HS-27A (cell line): ENCODE measurements at regions not wholly inside any gene's neighbourhood (a gene's known extent, or its start where the extent isn't known, plus 50 kb on each side); places are given as distances from the start of the nearest gene placed in this dataset.
A peak's percentile ranks its signal among the peaks of the same experiment; 100 is the strongest.

Source experiments
- DNase-seq: peaks from one replicate; pipeline ENCODE4 v3.0.0-alpha.2; 2012; ENCODE audit warnings: low read depth, missing footprints

DNA sequence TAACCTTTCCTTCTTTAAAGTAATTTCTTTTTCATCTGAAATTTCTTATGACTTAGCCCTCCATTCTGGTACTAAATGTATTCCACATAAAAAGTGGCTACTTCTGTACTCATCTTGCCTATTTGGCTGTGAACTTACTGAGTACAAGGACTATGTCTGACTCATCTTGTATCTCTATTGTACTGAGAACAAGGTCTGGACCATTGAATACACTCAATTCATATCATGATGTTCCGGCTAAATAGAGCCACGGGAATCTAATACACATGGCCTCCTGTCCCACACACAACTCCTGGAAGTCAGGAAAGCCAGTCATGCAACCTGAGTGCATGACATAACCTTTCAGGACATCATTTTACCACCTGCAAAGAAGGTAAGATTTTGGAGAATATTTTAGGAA lies 203.9 kb downstream of the PLK2 start:
- DNase-seq: no peak

DNA sequence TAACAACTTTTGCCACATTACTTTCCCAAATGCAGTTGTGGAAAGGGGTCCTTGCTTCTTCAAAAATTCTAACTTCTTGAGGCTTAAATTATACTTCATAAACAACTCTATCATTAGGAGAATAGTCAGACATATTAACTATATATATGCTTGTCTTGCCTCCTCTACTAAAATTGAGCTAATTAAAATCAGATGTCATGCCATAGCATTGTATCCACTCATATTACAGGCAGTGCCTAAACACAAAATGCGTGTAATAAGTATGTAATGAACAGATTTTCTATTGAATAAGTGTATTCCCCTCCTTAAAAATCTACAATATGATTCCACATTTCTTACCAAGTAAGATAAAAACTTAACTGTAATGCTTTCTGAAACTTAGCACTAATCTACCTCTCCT lies 204.5 kb downstream of the PLK2 start:
- DNase-seq: no peak

DNA sequence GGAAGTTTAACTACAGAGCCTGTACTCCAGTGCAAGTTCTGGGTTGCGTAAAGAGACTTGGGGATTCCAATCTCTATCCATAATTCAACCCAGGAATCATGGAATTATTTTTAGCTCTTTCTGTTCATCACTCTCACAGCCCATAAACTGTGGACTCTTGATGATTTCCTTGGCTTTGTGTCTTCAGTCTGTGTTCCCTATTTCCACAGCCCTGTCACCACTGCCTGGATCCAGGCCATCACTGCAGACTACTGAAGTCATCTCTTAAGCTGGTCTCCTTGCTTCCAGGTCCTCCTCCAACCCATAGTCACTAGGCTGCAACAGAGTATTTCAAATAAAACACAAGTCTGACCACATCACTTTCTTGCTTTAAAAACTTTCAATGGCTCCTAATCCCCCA lies 211.7 kb downstream of the PLK2 start:
- no peak for DNase-seq

DNA sequence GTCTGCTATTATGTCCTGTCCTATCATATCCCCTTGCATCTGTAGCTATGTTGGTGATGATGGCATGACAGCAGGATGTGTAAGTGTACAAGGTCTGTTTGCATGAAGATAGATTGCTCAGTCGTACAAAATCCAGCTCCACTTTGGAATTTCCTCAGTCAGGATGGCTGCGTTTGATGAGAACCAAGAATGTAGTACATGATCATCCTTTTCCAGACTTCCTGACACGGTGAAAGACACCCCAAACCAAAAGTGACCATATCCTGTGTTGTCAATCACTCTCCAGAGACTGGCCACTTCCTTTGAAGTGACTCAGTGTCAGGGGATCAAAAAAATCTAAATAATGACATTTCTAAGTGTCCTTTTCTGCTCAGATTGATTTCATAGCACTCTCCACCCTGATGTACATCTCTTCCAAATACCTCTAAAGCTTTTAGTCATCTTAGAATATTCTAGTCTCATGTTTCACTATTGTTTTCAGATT lies 213.4 kb downstream of the PLK2 start:
- DNase-seq: no peak

DNA sequence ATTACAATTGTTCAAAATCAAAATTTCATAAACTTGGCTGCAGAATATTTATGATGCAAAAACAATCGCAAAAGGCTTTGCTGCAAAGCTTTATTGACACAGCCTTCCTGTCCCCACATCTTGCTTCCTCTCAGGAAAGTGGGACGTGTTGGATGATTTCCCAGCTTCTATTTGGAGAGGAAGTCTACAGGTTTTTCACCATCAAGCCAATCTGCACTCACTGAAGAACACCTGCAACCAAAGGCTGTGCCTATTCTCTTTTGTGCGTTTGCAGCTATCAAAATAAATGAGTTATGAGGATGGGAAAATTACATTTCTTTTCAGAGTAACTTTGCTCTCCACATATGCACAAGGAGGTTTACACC lies 214.4 kb downstream of the PLK2 start:
- DNase-seq: no peak

DNA sequence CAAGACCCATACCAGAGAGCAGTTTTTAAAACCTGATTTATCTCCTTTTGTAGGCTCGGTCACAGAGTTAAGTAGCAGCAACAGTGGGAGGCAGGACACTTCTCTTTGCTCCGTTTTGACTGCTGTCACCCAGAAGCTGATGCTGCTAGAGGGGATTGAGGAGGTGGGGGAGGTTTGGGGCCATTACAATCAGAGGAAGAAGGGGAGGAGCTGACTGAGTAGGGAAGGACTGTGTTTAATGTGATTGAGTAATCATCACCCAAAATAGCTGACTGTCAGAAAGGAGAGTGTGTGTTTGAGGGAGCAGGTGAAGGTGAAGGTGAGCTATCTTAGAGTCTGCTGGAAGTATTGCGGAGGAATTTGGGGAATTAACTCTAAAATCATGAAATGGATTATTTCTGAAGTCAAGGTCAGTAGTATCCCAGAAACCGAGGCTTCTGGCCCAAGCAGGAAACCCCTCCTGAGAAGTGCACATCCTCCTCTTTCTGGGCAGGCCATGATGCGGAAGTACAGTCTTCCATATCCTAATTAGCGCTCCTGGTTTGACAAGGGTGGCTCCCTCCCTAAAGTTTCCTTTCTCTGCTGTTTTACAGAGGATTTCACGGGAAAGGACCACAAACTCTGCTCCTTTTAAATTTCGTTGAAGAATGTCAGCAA lies 214.9 kb downstream of the PLK2 start:
- no peak for DNase-seq

DNA sequence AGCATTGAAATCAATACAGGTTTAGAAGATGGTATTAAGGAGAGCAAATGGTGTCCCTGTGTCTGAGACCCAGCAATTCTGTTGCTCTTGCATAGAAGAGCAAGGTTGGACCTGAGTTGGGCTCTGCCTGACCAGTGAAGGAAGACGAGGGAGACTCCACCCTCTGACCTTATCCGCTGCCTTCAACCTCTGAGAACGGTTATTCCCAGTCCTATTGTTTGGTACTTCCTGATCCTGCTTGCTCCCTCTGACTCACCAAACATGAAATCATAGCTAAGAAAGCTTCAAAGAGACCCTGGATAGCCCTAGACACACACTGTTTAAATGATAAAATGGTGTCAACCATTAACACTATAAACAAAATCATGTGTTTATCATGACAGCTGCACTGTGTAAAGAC lies 218.5 kb downstream of the PLK2 start:
- DNase-seq: no peak

DNA sequence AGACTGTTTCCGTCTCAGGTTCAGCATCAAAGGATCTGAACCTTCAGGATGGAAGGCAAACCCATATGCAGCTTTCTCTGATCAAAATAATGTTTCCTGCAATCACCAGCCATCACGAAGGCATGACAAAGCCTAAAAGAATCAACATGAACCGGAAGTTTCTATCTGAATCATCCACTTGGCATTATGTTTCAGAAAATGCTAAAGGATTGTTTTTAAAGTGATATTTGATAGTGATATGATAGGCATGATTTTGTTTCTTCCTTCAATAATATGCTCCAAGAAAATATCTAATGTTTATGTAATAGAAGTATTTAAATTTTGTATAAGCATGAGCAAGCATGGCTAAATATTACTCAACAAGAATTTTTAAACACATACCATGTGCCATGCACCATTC lies 219.6 kb downstream of the PLK2 start:
- DNase-seq: peak; percentile 51

DNA sequence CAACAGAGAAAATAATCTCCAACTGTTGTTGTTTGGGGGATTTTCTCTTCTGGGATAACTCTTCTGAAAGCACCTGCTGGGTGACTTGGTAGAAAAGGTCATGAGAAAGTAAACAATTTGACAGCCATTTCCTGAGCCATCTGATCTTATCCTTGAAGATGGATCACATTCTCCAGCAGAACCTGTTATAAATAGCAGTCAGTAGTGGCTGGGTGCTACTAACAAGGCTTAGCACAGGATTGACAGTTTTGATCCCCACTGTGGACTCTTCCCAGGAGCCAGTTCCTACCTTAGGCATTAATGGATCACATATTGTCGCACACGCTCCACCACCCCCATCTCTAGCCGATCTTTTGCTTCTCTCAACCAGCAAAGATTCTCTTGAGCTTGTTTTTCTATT lies 220.2 kb downstream of the PLK2 start:
- DNase-seq: no peak

DNA sequence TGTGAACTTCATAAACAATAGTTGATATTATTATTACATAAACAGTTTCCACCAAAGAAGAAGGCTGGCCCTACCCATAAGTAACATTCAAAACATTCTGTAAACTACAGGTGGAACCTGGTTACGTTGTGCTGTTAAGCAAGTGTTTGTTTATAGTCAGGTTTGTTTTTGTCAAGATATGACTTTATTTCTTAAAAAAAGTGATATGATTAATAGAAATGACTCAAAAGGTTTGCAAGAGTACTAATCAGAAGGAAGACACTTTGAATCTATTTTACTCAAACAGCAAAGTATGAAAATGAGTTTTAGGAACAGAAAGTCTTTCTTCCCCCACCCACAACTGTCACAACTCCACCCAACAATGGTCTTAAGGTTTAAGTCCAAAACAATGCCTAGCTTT lies 220.8 kb downstream of the PLK2 start:
- DNase-seq: no peak

DNA sequence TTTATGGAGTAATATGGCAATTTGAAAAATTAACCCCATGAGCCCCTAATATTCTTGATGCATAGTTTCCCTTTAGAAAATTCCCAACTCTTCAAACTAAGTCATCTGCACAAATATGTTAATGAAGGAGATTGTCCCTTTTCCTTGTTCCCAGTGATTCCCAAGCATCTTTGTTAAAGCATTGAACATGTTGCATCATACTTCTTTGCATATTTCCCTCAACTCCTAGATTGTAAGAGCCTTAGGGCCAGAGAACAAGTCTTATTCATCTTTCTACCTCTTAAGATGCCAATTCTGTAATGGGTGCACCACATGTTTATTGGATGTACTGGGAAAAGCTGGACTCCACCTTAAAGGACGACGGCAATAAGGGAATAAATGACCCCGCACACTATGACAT lies 223.4 kb downstream of the PLK2 start:
- no peak for DNase-seq

DNA sequence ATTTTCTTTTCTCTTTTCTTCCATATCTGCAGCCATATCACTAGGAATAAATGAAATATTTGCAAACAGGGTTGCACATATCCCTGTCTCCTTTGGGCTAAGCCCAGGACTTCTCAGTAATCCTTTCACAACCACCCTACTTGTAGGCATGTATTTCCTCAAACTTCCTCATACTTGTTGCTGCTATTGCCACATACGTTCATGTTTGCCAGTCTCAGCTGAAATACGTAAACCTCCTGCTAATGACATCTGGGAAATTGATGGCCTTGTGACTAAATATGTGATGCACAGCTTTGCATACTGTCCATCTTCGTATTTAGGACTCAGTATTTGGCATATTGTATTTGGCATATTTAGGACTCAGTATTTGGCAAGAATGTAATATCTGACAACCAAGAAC lies 224.6 kb downstream of the PLK2 start:
- DNase-seq: no peak

DNA sequence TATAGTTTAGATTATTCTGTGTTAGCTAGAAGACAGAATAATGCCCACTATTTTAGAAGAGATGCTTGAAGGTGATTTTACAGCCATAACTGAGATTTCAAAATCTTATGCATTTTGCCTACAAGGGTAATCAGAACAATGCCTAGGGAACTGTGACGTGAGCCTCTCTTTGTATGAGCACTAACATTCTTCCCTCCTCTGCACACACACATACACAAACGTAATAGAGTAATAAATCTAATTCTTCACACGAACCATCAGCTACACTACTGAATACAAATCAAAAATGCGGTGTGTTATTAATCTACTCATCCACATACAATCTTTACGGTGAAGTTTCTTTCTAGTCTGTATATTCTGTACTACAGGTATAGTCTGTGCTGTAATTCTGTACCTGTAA lies 227.8 kb downstream of the PLK2 start:
- DNase-seq: no peak

DNA sequence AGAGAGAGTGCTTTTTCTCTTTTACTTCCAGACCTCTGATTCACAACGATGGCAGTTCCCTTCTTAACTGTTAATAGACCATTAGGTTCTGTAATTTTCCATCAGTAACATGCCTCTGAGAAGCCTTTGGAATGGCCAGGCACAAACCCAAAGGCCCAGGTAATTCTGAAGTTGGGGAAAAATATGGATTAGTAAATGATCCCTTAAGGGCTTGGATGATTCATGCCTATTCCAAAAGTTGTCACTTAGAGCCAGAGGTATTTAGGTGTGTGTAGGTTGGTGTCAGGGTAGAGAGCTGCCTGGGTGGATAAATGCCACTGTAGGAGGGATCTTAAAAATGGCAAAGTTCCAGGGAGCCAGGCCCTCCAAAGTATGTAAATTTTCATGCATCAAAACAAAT lies 228.8 kb downstream of the PLK2 start:
- no peak for DNase-seq

DNA sequence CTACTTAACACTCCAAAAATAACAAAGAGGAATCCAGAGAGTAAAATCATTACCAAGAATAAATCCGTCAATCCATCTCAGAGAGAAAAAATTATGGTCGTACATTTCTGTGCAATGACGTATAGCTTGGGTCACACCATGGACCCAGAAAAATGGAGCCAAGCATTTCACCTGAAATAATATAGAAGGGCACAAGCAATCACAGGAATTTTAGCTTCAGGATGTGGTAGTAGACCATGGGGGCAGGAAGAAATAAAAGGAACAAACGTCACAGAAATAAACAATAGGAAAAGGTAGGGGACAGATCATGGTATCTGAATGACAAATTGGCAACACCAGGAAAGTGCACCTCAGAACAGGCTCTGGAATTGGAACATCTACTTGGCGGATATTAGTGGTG lies 231.0 kb downstream of the PLK2 start:
- no peak for DNase-seq

DNA sequence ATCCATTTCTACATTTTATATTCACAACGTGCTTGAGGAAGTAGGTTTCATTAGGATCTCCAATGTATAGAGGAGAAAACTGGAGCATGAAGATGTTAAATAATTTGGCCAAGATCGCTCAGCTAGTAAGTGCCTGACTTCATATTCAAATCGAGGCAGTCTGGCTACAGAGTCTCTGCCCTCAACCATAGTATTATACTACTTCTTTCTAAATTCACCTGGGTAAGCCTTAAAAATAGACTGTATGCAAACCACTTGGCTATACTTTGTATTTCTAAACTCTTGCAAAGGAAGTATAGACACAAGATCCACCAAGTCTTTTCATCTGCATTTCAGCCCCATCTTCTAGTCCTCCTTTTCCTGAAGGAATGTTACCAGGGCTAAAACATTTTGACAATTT lies 232.0 kb downstream of the PLK2 start:
- DNase-seq: no peak

DNA sequence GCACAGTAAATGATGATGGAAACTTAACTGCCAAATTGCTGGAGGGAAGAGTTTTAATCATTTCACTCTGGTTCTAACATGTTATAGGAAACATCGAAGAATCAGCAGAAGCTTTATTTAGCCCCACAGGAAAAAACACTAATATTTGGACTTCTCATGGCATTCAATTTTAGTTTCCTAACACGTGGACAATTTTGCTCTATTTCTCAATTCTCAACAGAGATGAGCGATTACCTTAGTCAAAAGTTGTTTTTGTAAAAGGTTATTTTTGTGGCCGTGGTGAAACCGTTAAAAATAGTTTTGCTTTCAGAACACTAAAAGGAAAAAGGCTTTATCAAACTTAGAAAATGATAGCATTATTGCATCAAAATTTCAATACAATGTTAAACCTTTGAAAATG lies 235.2 kb downstream of the PLK2 start:
- no peak for DNase-seq

DNA sequence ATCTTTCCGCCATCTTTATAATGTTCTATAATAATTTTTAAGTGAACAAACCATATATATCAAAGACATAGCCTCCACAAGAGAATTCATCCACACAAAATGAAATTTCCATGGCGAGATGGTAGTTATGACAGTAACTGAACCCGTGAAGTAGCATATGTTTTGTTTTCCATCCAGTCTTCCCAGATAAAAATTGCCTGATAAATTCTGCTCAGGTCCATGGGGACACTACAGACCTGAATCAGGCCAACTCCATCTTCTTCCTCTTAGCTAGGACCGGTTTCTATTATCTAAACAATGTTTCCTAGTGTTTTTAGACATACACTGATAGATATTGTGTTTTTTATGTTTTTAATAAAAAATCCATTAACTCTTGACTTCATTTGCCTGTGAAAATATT lies 235.7 kb downstream of the PLK2 start:
- no peak for DNase-seq

DNA sequence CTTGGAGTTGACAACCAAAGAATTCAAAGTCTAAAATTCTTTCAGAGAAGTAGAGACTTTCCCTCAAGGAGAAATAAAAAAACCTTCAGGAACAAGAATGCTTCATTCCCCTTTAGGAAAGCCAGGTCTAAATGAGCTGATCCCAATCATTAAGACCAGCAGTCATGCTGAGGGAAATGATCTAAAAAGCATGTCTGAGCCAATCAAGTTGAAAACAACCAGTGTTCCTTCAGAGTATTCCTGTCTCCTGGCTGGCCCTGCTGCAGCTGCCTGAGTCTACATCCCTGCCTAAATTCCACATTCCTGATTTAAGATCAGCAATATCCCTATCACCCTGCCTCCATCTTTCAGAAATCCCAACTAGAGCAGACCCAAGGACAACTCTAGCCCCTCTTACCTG lies 244.5 kb downstream of the PLK2 start:
- DNase-seq: no peak

DNA sequence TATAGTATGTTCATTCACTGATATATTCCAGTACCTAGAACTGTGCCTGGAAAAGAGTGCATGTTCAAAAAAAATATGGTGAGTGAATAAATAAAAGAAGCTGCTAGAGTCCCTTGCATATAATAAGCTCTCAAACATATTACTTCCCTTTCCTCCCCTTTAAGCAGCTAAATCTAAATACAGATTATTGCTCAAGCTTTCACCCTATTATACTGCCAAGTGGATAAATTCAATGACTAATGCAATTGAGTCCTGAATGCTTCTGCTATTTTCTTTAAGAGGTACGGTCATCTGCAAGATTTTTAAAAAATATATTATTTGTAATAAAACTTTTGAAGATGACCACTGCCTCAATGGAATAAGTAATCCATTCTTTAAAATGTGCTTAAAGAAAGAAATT lies 248.4 kb downstream of the PLK2 start:
- no peak for DNase-seq

DNA sequence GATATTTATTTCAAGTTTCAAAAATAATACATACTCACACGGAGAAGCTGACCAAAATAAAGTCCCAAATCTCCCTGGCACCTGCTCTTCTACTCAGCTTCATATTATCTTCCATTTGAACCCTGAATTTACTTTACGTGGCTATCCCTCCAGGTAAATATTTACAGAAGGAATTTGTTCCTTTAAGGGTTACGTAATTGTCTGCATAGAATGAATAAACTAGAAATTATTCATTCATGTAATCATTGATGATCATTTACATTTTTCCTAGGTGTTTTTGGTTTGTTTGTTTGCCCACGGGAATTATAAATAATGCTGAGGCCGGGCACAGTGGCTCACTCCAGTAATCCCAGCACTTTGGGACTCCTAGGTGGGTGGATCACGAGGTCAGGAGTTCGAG lies 251.2 kb downstream of the PLK2 start:
- DNase-seq: no peak

DNA sequence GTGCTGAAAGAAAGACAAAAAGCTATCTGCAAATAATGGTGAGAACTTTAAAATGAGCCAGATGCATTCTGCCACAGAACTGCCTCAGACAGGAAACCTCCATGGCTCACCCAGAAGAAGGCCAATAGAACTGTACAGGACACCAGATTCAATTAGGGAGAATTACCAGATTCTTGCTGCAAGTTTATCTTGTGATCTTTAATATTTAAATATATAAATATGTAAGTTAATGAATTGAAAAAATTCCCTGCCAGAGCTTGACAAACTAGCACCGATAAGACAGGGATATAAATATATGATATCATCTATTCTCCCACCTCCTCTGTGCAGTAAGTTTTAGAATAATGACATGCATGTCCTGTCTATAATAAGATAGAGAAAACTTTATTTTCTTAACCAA lies 252.8 kb downstream of the PLK2 start:
- DNase-seq: no peak

DNA sequence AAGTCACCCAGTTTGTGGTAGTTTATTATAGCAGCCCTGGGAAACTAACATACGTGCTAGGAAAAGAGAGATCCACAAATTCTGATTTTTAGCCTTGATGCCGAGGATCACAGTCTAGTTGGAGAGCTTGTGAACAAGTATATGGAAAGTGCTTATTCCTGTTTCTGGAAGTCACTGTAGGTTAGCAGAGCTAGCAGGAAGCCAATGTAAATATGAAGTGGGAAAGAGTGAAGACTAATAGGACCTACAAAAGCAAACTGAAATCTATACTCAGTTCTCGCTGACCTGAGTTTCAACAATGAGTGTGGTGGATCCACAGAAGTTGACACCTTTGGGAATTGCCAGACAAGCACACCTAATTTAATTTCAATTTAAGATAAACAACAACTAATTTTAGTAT lies 254.9 kb downstream of the PLK2 start:
- no peak for DNase-seq

DNA sequence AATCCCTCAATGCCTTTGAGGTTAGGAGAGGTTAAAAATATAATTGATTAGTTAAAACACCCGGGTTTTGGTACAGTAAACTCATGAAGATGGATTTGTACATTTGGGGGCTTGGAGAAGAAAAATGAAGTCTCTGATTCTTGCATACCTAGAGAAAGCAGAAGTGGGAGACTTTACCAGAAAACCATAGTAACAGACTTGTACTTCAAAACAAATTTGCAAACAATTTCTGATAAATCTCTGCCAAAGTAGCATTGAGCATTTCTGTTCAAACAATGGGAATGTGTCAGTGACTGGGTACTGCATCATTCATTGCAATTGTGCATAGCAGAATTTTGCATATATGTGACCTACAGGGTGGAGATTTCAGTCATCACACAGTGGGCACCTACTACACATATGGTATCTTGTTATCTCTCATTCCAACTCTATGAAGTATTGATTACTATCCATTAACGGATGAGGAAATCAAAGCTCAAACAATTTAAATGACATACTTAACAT lies 256.9 kb downstream of the PLK2 start:
- DNase-seq: no peak
